ENCODE measurements at regions not wholly inside any gene's neighbourhood (a gene's known extent, or its start where the extent isn't known, plus 50 kb on each side); places are given as distances from the start of the nearest gene placed in this dataset.

GRCh38 chr16:82340531-82340930, 170.5 kb upstream of the MPHOSPH6 start (continued):
- TF ChIP-seq, protein P1, sequence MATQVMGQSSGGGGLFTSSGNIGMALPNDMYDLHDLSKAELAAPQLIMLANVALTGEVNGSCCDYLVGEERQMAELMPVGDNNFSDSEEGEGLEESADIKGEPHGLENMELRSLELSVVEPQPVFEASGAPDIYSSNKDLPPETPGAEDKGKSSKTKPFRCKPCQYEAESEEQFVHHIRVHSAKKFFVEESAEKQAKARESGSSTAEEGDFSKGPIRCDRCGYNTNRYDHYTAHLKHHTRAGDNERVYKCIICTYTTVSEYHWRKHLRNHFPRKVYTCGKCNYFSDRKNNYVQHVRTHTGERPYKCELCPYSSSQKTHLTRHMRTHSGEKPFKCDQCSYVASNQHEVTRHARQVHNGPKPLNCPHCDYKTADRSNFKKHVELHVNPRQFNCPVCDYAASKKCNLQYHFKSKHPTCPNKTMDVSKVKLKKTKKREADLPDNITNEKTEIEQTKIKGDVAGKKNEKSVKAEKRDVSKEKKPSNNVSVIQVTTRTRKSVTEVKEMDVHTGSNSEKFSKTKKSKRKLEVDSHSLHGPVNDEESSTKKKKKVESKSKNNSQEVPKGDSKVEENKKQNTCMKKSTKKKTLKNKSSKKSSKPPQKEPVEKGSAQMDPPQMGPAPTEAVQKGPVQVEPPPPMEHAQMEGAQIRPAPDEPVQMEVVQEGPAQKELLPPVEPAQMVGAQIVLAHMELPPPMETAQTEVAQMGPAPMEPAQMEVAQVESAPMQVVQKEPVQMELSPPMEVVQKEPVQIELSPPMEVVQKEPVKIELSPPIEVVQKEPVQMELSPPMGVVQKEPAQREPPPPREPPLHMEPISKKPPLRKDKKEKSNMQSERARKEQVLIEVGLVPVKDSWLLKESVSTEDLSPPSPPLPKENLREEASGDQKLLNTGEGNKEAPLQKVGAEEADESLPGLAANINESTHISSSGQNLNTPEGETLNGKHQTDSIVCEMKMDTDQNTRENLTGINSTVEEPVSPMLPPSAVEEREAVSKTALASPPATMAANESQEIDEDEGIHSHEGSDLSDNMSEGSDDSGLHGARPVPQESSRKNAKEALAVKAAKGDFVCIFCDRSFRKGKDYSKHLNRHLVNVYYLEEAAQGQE (IDR thresholded peaks at IDR 0.05; ENCODE audit: borderline replicate concordance): no peak
- TF ChIP-seq, protein P1 (CRISPR knock-in tag; IDR thresholded peaks at IDR 0.05; ENCODE audit: low read depth): no peak
- no peak for TF ChIP-seq ZBTB5 (IDR thresholded peaks at IDR 0.05)
- TF ChIP-seq ZNF324 (CRISPR knock-in tag; IDR thresholded peaks at IDR 0.05): no peak
- TF ChIP-seq ARHGAP35 (IDR thresholded peaks at IDR 0.05; ENCODE audit: partially characterized antibody): no peak
- TF ChIP-seq HDAC6 (IDR thresholded peaks at IDR 0.05; ENCODE audit: low read depth, low read length): no peak
- no peak for TF ChIP-seq MECOM (CRISPR knock-in tag; IDR thresholded peaks at IDR 0.05)
- no peak for TF ChIP-seq GTF2E2 (tag; IDR thresholded peaks at IDR 0.05)
- no peak for TF ChIP-seq CREB5 (CRISPR knock-in tag; IDR thresholded peaks at IDR 0.05)
- TF ChIP-seq CGGBP1 (CRISPR knock-in tag; IDR thresholded peaks at IDR 0.05): no peak

All from K562 (cell line).